GM23248 (cell line): ENCODE measurements at regions not wholly inside any gene's neighbourhood (a gene's known extent, or its start where the extent isn't known, plus 50 kb on each side); places are given as distances from the start of the nearest gene placed in this dataset.

Experiments
- EZH2 ChIP-seq: fragments of 200-600 bp; sonication (generic); IDR thresholded peaks from 2 replicates; pipeline ENCODE4 v1.6.1; 2018; ENCODE audit warnings: antibody characterized with exemption, mild to moderate bottlenecking; ENCODE audit not compliant: insufficient read depth, poor library complexity, severe bottlenecking
- EZH2phosphoT487 ChIP-seq: fragments of 200-600 bp; sonication (generic); IDR thresholded peaks from 2 replicates; pipeline ENCODE4 v1.6.1; 2018; ENCODE audit warnings: antibody characterized with exemption, moderate library complexity, mild to moderate bottlenecking, low read depth; ENCODE audit not compliant: insufficient read depth

DNA sequence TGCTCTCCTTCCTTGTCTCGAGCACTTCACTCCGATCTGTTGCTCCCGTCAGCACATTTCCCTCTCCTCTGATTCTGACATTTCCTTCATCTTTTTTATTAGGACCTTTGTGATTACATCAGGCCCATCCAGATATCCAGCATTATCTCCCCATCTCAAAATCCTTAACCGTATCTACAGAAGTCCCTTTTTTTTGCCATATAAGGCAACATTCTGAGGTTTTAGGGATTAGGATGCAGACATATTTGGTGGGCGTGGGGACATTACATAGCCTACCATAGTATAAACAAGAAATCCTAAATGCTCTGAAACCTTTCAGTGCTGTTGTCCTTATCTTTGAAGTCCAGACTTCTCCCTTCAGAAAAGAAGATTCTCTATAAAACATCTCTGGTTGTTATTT, 505.0 kb upstream of the PITX2 start:
- TF ChIP-seq EZH2phosphoT487 (no peak), EZH2 (no peak)
